ENCODE measurements at regions not wholly inside any gene's neighbourhood (a gene's known extent, or its start where the extent isn't known, plus 50 kb on each side); places are given as distances from the start of the nearest gene placed in this dataset.
"Not testable (repeated sequence)": the region's sequence is repeated elsewhere in the genome, so short reads cannot be mapped to it uniquely, and the experiment has no call there.

DNA sequence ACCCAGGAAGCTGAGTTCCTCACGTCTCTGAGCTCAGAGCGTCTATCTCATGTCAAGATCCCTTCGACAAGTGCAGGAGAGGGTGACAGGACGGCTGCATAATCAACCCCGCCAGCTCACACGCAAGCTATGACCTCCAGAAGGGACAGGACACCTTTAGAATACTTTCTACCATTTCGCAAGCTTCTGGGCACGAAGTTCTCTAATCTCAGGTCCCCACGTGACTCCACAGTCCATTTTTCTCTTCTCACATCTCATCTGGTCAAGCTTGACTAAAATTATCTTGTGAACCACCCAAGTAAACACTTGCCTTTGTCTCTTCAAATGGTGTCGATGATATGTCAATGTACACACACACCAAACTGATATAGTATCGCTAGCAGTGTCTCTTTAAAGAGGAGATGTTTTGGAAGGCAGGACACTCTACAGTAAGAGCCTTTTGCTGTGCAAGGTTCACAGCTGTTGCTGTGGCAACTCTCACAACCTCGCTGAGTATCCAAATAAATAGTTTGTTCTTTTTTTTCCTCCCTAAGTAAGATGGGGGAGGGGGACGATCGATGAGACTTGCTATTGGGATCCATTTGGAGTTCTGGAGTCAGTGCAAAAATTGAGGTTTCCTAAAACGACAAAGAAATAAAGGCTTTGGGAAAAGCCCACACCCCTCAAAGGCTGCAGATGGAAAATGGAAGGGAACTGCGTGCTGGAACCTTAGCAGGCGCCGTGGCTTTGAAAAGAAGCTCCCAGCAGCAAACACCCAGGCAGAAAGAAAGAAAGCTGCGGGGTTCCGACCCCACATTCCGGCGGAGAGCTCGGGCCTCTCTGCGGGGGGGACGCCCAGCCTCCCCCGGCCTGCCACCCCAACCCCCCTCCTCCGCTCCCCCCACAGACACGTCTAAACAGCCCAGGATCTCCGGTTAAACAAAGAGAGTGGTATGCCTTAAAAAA, 215.4 kb upstream of the UBASH3B start:
- no peak for DNase-seq

DNA sequence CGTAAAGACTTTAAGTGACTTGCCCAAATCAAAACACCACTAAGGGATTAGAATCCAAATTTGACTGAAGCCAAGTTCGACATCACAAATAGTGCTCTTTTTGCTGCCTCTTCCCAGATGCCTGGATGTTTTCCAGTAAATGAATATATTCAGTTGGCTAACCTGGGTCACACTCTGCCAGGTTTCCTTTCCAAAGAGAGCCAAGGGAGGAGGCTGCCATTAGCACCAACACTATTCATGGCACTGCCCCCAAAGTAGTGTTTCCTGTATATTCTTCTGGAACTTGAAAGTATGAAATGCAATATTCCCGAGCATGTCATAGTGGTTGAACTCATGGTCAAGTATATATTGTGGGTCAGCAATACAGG, 219.3 kb upstream of the UBASH3B start:
- DNase-seq, result no peak

DNA sequence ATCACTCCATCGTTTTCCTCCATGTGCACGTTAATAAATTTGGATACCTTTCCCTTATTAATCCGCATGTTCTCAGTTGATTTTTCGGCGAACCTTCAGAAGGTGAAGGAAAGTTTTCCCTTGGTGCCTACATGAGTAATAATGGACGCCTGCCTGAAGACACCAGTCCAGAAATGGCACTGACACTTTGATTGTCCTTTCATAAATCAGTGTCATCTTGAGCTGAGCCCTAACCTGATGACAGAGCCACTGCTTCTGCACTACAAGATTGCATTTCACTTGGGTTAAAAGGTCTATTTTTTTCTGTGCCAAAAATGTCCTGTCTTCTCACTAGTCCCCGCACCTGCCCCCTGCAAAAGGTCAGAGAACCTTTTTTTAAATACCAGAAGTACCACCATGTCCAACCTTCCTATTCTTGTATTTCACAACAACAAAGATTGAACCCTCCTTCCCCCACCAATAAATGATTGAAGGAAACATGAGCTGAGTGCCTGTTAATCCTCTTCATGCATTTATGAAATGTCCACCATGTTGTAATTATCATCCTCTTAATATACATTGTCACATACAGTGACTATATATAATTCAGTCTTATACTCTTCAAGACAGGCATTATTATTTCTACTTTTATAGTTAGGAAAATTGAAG, 219.9 kb upstream of the UBASH3B start:
- no peak for DNase-seq

DNA sequence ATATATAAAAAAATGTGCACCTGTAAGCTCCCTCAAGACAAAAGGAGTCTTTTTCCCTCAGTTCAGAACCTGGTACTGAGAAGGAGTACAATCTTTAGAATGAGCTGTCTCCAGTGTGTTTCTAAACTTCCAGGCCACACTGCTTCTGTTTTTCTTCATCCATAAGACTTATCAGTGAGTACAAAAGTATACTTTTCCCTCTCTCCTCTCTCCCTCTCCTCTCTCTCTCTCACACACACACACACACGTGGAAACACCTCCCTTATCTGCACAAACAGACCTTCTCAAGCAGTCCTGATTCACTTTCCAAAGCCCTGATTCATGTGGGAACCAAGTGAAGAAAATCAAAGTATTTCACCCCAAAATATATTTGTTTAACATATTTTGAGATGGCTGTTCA, 220.7 kb upstream of the UBASH3B start:
- DNase-seq, result no peak

DNA sequence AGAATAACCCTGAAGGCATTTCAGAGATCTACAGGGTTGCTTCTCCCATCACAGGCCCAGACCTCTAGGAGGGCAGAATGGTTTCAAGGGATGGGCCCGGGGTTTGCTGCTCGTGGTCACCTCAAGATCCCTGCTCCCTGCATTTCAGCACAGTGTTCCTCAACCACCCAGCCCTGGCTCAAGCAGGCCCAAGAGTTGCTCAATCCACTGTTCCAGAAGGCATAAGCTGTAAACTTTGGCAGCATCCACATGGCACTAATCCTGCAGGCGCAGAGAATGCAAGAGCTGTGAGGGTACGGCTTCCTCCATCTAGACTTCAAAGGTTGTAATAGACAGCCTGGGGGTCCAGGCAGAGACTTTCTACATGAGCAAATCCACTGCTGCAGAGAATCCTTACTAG, 225.0 kb upstream of the UBASH3B start:
- no peak for DNase-seq

DNA sequence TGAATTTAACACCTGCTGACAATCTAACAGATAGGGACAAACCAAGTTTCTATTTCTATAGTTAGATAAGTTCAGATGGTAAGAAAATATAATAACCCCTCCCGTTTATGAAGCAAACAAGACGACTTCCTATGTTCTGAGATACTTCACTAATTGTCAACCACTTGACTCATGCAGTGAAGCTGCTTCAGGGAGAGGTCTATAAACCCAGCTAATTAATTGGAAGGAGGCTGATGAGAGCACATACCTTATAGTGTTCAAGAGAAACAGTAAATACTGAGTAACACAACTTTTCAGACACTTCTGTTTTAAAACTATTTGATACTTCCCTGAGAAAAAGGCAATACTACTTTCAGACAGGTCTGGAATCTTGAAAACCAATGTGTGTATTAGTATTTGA, 229.4 kb upstream of the UBASH3B start:
- DNase-seq, result no peak

DNA sequence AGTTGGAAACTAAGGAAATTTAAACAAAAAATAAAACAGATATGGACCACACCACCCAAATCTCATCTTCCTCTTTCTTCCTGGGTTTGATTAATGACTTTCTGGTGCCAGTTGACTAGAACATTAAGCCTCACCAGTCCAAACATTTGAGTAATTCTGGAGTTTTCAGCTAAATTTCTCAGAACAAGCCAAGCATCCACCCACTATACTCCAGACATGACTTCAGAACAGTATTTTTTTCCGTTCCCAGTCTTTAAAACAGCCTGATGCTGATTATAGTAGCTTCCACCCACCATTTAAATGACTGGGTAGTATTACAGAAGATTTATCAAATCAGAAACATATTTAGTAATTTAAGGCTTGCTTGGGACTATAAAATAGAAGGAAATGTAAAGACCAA, 230.9 kb upstream of the UBASH3B start:
- DNase-seq, result no peak

DNA sequence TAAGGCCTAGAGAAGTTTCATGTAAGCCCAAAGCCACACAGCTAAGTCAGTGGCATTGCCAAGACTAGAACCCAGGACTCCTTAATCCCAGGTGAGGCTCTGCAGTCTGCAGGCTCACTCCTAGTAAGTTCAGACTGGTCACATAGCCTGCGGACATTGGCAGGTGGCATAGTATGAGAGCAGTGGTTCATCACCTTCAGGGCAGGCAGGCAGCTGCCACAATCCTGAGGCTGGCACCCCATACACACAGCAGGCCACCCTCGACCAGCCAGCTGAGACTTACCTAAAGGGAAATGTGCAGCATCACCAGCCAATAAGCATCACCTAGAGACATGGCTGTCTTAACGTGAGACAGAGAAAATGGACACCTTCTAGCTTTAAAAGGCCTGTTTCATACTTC, 231.6 kb upstream of the UBASH3B start:
- DNase-seq, result no peak

DNA sequence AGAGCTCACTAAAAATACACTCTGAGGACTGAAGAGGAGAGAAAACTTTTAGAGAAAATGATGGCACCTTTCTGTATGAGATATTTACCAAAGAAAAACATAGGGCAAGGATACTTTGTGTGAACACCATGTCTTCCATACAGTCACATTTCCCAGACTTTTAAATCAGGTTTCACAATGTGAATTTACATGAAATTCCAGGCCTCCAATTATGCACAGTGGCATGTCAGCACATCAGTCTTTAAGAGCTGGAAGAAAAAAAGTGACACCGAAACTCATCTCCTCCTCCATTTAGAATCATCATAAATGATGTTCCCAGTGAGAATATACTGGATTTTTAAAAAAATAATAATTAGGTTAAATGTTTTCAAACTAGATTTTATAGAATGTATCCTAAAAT, 232.2 kb upstream of the UBASH3B start:
- no peak for DNase-seq

DNA sequence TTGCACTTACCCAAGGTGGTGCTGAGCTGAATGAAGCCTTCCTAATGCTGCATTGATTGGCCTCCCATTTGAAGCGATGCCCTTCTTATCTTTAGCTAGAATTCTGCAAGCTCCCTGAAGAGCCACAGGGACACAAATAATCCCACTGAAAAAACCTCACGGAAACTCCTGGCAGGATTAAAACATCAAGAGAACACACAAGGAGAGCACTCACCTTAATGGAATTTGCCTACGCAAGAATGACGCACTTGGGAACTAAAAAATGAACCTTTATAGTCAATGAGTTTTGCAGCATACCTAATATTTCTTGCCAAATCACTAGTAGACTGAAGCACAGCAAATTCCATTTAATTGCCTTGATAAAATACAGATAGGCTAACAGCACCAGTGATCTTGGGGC, 232.8 kb upstream of the UBASH3B start:
- DNase-seq, result no peak

DNA sequence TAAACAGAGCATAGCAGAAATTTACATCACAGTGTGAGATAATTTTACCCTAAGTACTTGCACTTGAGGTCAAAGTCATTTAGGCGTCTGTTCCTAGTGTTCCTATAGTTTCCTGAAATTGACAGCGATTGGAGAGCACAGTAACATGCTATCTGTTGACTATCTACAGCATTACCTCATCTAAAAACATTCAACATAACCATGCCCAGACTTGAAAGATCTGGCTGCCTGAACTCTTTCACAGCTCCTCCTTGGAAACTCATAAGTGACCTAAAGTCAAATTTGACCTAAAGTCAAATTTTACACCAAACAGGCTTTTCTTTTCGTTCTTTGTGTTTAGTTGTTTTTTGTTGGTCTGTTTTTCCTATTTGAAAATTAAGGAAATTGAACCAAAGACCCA, 233.8 kb upstream of the UBASH3B start:
- no peak for DNase-seq

DNA sequence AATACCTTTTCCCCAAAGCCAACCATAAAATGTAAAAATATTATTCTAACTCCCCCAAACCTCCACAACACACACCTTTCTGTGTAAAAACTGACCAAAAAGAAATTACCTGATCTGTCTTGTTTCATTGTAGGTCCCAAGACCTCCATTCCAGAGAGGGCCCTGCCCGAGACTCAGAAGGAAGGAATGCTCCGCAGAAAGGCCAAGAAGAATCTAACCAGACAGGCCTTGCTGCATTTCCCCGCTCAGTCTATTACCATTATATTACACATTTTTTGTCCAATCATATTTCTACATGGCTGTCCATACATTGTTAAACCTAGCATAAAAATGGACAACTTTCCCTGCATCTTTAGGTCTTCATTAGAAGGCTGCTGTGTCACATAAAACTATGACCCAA, 237.5 kb upstream of the UBASH3B start:
- no peak for DNase-seq

DNA sequence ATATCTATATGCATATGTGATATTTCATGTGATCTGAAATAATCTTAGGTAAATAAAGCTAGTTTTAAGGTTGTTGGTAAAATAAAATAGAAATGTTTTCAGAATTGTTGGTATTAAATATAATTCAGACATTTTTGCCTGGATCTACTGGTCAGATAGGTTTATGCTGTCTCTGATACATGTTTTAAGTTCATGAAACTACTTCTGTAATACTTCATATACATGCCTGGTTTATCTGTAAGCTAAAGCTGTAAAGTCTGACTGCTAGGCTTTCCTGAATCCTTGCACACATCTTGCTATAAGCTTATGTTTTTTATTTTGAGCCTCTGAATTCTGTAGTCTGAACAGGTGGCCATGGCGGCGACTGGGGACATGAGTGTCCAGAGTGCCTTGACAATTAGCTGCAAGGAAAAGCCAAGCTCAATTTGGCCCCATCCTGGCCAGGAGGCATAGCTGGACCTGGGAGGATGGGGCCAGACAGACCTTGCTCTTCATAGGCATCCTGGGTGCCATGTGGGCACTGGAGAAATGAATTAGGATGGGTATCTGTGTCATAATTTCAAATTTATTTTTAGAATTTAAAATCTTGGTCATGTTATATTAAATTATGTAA, 241.0 kb upstream of the UBASH3B start:
- DNase-seq, result no peak

DNA sequence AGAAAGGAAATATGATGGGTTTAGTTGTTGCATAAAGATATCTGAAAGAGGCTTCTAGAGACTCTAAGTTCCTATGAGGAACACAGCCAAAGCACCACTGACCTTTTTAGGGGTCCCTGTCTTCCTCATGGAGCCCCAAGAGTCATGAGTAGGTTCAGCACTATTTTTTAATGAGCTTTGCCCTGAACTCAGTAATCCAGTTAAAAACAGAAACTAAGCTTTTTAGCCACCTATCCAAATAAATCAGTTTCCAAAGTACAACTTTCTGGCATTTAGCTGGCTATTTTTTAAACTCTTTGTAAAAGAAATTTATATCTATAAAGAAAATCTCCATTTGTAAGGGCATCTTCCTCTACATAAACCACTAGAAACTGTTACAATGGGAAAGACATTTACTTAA, 241.8 kb upstream of the UBASH3B start:
- DNase-seq, result no peak

DNA sequence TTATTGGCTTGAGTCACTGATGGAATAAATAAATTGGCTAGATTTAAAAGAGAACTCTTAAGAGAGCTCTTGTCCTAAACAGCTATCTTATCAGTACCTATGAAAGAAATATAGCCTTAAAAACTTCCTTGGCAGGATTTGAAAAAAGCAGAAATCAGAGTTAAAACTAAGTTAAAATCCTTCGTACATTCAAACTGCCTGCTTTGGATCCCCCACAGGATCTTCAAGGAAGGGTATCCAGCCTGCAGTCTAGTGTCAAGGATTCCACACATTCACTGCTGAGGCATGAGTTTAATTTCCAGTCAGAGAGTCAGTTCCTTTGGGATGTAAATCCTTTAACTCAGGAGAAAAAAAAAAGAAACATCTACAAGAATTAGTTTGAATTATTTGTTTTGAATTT, 242.9 kb upstream of the UBASH3B start:
- no peak for DNase-seq

DNA sequence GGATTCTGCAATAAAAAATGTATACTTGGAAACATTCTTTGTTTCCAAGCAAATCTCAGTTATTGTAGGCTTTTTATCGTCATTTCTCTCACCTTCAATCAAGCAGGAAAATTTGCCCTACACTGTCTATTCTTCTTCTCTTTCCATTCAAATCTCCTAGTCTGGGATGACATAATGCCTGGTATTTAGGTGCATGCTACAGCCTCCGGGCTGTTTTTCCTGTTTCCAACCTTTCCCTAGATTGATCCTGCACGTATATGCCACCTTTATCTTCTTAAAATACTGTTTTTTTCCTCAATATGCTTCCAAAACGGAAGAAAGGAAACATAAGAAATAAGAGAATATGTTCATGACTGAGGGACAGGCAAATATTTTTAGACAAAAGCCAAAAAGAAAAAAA, 249.1 kb upstream of the UBASH3B start:
- DNase-seq, result no peak

DNA sequence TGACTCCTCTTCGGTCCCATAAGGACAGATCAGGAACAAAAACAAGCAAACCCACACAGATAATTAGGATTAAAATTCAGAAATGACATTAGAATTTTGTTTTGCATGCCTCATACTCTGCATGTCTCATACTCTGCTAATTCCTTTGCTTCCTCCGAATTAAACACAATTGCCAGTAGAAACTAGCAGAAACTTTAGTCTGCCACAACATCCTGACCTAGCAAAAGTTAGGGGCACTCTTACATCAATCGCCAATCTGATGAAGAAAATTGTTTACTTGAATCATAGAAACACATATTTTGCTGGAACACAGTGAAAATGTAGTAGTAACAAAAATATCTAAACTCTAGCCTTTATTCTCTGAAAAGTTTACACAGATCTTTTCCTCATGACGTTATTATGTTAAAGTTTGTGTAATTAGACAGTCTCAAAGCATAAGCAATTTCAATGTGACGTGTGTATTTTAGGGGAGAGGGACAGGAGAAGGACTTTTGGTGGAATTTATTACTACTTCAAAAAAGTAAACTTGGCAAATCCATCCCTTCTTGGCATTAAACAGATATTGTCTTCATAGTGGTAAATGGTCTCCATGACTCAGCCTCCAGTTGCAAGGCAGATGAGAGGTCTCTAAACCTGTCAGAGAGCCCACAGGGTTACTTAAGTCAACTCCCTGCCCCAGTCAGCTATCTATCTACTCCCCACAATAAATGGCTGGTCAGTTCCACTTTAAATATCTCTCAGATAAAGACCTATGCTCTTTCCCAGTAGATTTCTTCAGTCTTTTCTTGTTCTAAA, 249.8 kb upstream of the UBASH3B start:
- no peak for DNase-seq

DNA sequence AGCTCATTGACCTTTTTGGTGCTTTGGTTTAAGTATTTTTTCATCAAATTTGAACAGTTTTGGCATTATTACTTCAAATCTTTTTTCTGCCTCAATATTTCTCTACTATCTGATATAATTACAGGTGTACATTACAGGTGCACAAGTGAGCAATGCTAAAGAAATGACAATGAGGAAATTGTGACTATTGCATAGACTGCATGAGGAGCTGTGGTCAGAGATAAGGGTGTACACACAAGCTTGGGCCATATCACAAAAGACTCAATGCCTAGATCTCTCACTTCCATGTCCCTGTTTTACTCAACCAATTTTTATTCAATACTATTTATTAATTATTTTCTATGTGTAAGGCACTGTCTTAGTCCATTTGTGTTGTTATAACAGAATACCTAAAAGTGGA, 251.0 kb upstream of the UBASH3B start:
- no peak for DNase-seq

DNA sequence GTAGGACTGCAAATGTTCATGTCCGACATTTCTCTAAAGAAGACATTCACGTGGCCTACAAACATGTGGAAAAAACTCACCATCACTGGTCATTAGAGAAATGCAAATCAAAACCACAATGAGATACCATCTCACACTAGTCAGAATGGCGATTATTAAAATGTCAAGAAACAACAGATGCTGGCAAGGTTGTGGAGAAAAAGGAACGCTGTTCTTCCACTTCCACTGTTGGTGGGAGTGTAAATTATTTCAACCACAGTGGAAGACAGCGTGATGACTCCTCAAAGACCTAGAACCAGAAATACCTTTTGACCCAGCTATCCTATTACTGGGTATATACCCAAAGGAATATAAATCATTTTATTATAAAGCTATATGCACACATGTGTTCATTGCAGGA, 253.9 kb upstream of the UBASH3B start:
- not testable (repeated sequence) for DNase-seq

DNA sequence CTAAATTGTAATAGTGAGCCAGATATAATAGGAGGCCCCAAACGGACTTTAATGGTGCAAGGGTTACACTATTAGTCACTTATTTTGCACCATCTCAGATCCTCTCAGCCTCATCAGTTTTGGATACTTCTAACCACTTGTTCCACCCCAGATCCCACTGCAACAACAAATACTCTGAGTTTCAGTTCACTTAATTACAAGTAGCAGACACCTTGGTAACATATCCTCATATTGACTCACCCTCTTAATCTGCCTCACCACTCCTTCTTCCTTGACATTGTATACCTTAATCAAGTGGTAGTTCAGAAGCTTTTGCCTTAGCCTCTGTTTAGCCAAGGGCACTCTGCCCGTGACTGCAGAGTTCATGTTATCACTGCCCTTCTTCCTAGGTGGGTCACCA, 256.1 kb upstream of the UBASH3B start:
- DNase-seq, result no peak

DNA sequence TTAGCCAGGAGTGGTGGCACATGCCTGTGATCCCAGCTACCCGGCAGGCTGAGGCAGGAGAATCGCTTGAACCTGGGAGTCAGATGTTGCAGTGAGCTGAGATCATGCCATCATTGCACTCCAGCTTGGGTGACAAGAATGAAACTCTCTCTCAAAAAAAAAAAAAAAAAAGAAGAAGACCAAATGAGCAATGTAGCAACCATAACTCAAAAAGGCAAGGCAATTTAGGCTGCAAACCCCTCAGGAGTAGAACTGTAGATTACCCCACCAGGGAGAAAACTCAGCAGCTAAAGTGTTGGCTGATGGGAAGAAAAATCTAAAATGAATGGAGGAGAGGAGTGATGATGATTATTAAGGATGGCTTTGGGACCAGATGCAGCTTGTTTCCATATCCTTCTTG, 256.7 kb upstream of the UBASH3B start:
- DNase-seq, result no peak

DNA sequence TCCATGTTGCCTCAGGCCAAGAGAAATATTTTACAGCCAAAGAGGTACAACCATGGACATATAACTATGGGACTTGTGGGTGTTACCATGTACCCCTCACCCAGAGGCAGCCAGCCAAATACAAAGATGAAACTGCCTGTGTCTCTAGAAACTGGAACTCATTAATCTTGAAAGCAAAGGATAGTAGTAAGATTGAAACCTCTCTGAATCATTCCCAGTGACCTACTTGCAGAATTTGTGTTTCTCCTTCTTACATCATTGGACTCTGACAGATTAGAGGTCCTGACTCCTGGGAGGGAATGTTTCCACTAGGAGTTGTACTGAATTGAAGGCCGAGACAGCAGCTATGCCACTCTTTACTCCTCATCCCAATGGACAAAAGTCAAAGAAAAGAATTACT, 257.4 kb upstream of the UBASH3B start:
- DNase-seq, result no peak

DNA sequence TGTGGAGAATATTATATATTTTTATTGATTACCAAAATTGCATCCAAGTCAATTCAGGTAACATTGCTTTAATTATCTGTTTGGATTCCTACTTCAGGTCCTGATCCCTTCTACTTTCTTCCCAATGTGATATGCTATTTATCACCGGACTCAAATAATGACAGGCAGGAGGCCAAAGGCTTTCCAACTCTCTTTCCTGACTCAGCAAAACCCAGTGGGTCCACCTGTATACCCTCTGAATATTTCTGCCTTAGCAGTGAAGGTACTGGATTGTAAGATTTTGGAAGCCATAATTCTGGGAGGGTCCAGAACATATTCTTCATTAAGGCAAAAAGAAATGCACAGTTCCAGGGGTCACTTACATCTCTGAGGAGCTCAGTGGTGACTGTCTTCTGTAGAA, 260.2 kb upstream of the UBASH3B start:
- DNase-seq, result no peak

Measured in activated effector memory CD4-positive, alpha-beta T cell treated with anti-CD3 and anti-CD28 coated beads, Interleukin-2, amount 50 U/mL, for 16 hours (primary cell).